ENCODE measurements at regions not wholly inside any gene's neighbourhood (a gene's known extent, or its start where the extent isn't known, plus 50 kb on each side); places are given as distances from the start of the nearest gene placed in this dataset.

DNA sequence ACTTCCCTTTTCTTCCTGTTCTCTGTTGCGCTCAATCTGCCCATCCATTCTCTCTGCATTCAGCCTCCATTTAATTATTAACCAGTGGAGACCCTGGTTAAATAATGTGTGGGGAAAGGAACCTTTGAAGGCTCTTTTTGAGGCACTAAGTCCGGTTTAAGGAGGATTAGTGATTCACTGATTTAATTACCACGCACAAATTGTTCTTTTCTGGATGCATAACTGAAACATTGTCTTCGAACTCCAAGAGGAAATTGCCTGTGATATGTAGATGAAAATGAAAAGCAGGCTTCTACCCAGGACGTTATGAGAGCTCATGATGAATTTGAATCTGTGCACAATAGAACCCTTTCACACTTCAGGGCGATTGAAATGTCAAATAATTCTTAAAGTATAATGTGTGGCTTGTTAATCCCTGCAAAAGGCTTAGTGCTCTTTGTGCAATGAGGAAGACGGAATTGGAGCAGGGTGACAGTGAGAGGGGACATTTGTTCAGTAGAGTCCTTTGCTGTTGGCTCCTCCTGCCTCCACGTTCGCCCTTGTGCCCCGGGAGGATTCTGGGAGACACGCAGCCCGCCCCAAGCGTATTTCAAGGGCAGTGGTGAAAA, 51.1 kb upstream of the ZNF236 start:
- DNase-seq = no peak

- no peak for DNase-seq
Measured at GRCh38 chr18:76767954-76768353, 54.4 kb upstream of the ZNF236 start.

DNA sequence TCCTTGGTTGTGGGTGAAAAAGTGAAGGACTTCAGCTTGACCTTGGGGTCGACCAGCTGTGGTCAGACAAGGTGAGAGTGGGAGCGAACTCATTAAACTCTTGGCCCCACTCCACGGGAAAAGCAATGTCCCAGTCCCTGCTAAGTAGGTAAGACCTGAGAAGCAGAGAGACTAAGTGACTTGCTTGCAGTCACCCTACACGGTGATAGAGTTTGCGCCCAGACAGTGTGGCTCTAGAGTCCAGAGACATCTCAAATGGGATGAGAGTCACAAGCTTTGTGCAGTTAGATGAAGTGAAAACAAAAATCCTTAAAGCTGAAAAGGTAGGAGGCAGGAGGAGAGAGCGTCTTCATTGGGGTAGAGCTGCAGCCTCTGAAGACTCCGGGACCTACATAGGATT, 55.9 kb upstream of the ZNF236 start:
- DNase-seq = no peak

DNA sequence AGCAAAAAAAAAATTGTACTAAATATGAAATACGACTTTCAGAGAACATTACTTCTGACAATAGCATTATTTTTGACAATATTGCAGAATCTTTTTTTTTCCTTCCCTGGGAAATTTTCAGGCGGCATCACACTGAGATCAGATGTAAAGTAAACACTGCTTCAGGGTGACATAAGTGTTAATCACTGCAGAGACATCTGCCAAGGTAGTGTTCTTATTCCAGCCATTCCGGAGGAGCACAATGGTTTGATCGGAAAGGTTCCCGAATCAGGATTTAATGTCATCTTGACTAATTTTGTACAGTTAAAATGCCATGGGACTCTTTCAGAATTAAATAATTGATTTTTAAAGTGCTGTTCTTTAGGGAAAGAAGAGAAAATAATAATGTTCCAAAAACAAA, 56.7 kb upstream of the ZNF236 start:
- DNase-seq = no peak

DNA sequence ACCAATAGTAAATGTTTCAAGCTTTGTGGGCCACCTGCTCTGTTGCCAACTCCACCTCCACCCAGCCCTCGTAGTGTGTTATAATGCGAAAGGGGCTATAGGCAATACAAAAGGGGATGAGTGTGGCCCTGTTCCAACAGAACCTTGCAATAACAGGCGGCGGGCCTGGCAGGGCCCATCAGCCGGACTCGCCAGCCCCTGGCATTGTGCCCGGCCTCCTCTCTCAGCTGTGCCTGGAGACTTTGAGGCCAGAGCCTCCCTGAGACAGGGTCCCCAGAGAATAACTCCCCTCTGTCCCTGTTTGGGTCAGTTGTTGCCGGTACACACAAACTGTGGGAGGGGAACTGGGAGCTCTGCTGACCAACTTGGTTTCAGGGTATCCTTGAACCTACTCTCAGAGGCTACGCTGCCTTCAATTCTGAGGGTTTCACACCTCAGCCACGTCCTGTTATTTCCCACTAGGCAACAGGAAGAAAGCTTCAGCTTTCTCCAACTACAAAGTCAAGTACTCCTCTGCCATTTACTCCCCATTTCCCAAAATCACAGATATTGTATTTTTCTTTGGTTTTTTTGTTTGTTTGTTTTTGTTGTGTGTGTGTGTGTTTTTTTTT, 58.0 kb upstream of the ZNF236 start:
- DNase-seq = no peak

DNA sequence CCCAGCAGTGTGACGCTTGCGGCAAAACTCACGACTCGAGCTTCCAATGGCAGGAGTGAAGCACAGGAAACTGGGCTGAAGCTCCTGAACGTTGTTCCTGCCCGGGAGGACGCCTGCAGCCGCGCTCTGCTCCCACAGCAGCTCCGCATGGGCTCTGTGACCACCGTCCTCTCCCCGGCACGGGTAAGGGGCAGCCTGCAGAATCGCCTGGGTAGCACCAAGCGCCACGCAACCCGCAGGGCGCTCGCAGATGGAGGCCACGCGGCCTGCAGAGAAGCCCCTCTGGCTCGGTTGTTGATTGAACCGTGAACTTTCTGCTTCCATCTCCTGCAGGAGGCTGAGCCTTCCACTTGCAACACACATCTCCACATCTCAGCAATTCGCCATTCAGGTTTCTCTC, 63.3 kb upstream of the ZNF236 start:
- no peak for DNase-seq

GRCh38 chr18:76757925-76758324, 64.4 kb upstream of the ZNF236 start:
- no peak for DNase-seq

DNA sequence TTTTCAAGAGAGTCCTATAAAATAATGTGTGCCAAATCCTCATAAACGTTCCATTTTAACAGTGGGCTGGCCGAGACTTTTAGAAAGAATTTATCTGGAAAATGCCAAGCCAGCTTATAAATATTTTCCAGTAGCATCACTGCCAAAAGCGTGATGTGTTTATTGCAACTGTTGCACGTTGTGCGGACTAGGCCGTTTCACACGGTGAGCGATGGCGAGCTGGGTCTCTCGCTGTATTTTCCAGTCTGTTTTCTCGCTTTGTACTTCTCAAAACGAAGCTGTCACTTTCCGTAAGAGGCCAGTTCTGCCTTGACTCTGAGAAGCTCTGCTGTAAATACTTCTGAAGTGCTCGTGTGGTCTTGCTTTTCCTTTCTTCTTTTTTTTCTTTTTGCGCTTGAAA, 65.0 kb upstream of the ZNF236 start:
- no peak for DNase-seq

DNA sequence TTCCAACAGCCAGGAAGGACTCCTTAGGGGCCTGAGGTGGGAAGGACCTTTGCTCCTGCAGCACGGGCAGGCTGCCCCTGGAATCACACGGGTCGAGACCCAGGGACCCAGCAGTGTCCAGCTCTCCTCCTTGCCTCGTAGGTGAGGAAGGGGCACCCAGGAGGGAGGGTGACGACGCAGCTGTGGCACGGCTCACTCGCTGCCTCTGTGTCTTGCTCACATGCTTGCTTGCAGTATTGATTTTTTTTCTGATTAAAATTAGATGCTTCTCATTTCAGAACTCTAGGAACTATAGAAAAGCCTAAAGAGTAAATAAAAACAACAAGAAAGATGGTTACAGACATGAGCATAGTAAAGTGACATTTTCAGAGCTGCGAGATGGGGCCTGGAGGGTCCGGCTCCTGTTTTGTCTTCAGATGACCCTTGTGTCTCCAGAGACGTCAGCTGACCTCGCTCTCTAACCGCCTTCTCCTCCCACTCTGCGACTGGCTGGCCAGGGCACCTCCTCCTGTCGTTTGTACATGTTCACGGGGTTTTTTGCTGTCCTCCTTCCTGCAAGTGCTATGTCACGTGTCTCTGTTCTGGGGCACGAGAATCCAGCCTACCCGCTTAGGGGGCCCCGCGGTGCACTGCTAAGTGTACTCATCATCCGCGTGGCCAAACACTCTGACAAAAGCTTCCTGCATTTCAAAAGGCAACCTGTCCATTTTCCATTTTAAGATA, 65.7 kb upstream of the ZNF236 start:
- no peak for DNase-seq

GRCh38 chr18:76754351-76754750, 68.0 kb upstream of the ZNF236 start:
- no peak for DNase-seq

GRCh38 chr18:76752400-76752799, 70.0 kb upstream of the ZNF236 start:
- no peak for DNase-seq

GRCh38 chr18:76750917-76751890, 71.2 kb upstream of the ZNF236 start:
- DNase-seq = no peak

- DNase-seq = no peak
Measured at GRCh38 chr18:76750269-76750668, 72.1 kb upstream of the ZNF236 start.

GRCh38 chr18:76747676-76748075, 74.7 kb upstream of the ZNF236 start:
- DNase-seq = no peak

DNA sequence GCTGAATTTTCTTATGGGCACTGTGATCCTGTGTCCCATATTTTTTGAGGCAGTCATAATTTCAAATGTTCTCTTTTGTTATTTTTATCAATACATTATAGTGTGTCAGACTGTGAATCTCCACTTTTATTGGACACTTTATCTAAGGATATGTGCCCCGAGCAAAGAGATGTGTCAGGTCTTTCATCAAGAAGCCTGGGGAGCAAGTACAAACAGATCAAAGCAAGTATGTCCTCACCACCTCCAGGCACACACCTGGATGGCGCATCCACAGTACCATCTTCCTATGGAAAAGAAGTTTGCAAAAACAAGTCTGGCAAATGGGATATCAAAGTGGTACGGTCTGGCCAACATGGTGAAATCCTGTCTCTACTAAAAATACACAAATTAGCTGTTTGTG, 81.0 kb upstream of the ZNF236 start:
- DNase-seq = no peak

DNA sequence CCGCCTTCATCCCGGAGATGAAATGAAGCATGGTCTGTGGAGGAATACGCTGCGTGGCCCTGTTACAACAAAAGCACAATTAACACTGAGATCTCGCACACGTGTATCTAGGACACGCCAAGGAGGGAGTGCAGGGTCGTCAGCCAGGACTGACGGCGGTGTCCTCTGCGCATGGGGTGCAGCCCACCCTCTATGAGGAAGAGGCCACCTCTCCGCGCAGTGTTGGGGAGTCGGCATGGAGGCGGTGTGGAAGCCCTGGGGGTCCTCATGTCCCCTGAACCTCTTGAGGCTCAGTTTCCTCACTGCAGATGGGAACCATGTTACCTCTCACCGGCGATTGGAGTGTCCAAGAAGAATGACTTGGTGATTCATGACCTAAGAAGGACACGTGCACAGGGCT, 86.0 kb upstream of the ZNF236 start:
- DNase-seq = no peak

DNA sequence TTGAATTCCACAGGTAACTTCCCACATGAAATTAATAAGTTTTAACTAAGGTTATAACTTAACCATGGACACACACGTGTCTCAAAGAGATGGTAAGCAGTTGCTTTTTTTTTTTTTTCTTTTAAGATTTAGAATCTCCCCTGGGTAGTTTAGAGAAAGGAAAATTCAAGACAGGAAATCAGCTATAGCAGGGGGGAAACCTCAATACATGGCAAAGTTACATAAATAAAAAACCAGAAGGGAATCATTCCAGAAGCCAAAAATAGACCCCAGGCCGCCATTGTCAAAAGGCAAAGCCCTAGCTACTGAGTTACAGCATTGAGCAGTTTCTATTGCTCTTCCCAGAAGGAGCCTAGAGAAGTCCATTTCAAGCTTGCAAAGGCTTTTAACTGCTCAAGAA, 91.5 kb upstream of the ZNF236 start:
- no peak for DNase-seq

- DNase-seq = no peak
Measured at GRCh38 chr18:76727589-76727988, 94.8 kb upstream of the ZNF236 start.

DNA sequence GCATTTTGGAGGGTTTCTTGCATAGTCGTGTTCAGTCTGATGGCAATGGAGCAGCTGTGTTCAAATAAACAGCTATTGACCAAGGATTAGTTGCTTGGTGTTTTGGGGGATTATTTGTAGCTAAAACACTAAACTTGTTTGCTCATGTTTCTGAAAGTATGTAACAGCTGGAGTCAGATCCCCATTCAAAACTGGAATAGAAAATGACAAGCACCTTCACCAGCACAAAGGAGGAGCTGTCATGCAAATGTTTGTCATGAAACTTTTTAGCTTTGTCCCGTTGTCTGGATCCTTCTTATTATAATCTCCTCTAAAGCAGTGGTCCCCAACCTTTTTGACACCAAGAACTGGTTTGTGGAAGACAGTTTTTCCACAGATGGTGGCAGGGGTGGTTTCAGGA, 96.9 kb upstream of the ZNF236 start:
- DNase-seq = no peak

- no peak for DNase-seq
Measured at GRCh38 chr18:76722224-76723061, 99.9 kb upstream of the ZNF236 start.

DNA sequence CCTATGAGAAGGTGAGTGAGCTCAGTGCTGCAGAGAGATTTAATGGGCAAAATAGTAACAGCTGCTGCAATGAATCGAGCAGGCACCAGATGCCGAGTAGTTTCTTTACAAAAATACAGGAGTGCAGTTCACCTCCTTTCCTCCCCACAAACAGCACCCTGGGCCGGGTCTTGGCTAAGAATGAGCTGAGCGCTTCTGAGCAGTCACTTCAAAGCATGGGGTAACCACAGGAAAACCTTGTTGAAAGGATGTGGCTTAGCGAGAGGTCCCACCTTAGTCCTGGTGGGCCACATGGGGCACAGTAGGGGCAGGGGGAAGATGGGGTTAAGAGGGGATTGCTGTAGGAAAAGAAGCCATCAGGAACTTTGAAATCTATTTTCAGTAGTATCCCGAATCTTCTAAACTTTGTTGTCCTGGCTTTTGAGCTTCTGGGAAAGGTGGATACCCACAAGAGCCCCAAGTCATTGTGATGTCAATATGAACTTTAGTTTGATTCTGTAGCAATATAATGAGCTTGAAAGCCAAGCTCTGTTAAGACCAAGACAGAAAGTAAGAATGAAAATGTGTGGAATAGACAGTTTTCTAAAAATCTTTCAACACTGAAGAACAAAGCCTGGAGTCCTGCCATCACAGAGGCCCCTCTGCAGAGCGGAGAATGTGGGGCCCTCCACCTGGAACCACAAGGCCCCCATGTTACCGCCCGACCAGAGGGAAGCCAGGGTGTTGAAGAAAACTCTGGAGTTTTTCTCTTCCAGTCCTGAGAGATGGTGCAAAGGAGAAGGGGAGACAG, 101.0 kb upstream of the ZNF236 start:
- peak in 3 of 4 experiments; percentile 4 to 44 (median 43) for DNase-seq

DNA sequence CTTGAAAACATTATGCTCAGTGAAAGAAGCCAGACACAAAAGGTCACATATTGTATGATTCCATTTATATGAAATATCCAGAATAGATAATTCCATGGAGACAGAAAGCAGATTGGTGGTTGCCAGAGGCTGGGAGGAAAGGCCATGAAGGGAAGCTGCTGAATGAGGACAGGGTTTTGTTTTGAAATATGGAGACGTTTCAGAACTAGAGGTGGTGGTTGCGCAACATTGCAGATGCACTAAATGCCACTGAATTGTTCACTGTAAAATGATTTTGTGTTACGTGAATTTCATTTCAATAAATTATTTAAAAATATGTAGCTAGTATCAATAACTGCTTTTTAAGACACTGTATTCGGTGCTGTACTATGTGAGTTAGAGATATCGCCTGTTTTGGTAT, 101.7 kb upstream of the ZNF236 start:
- no peak for DNase-seq
